ENCODE measurements at regions not wholly inside any gene's neighbourhood (a gene's known extent, or its start where the extent isn't known, plus 50 kb on each side); places are given as distances from the start of the nearest gene placed in this dataset.

- DNase-seq, result no peak
These were observed 184.9 kb upstream of the NSMCE3 start for GRCh38 chr15:29454506-29454905.

DNA sequence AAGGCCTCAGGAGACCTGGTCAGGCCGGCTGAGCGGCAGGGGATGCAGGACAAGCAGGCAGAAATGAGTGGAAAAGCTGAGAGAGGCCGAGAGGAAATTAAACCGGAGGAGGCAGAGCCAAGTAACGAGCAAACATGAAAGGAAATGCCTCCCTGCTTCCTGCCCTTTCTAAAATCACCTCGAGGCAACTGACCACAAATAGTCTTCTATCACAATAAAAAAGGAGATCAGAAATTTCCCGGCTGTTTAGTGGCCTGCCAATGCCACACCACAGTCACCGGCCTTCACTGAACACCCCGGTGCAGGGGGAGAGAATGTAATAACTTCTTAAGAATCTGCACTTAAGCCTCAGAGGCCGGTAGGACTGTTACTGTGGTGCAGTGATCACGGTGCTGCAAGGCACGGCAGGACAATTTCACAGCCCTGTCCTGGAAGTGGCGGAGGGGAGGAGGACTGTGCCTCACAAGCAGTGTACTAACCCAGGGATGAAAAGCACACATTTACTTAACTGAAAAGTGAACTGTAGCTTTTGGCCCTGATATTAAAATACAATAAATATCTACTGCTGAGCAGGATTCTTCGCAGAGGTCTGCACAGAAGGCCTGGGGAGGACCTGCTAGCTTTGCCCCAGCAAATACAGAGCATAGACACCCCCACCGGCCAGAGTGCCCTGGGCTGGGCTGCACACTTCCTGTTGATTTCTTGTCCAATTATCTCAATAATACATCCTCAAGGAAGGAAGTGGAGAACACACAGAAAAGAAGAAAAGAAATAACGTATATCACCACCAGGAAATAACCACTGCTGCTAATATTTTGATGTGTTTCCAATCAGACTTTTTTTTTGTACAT, 183.5 kb upstream of the NSMCE3 start:
- no peak for DNase-seq

- DNase-seq, result no peak
These were observed 181.7 kb upstream of the NSMCE3 start for GRCh38 chr15:29451201-29451781.

- DNase-seq, result no peak
These were observed 179.5 kb upstream of the NSMCE3 start for GRCh38 chr15:29449136-29449535.

- no peak for DNase-seq
These were observed 178.7 kb upstream of the NSMCE3 start for GRCh38 chr15:29448320-29448719.

DNA sequence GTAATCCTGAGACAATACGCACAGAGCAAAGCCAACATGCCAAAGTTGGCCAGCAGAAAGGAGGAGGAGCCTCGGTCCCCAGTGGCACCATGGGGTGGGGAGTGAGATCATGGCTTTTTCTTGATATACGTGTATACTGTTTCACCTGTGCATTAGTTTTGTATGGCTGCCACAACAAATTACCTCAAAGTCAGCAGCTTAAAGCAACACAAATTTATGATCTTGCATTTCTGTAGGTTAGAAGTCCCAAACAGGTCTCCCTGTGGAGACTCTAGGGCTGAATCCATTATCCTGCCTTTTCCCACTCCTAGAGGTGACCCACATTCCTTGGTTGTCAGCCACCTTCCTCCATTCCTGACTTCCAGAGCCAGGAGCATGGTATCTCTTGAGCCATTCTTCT, 176.9 kb upstream of the NSMCE3 start:
- DNase-seq, result no peak

DNA sequence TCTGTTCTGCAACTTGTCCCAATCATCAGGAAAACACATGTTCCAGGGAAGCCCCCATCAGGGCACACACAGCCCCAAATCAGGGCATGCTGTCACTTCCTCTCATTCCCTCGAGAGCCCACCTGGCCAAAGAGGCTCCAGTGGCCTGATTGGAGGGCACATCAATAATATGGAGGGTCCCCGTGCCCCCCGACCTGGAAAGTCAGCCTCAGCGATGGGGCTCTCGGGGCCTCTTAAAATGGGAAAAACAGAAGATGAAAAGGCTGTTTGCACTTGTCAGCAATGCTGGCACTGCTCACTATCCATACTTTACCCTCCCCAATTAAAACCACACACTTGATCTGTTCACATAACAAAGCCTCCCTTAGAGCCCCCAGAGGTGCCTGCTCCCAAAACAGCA, 172.9 kb upstream of the NSMCE3 start:
- DNase-seq, result no peak

DNA sequence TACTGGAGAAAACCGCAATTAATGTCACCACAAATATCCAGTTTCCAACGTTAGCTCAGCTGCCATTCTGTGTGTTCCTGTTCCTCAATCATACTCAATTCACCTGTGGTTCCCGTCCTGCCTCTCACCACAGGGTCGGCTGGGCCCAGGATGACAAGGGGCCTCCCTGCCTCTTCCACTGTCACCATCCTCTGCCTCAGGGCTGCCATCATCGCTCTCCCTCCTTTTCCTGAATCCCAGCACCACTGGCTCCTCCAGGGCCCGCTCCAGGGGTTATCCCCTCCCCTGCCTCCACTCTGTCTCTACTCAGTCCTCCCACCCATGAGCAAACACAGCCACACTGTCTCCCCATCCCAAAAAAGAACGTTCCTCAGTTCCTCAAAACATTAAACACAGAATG, 170.9 kb upstream of the NSMCE3 start:
- DNase-seq, result no peak

- DNase-seq, result no peak
These were observed 169.1 kb upstream of the NSMCE3 start for GRCh38 chr15:29438703-29439055.

DNA sequence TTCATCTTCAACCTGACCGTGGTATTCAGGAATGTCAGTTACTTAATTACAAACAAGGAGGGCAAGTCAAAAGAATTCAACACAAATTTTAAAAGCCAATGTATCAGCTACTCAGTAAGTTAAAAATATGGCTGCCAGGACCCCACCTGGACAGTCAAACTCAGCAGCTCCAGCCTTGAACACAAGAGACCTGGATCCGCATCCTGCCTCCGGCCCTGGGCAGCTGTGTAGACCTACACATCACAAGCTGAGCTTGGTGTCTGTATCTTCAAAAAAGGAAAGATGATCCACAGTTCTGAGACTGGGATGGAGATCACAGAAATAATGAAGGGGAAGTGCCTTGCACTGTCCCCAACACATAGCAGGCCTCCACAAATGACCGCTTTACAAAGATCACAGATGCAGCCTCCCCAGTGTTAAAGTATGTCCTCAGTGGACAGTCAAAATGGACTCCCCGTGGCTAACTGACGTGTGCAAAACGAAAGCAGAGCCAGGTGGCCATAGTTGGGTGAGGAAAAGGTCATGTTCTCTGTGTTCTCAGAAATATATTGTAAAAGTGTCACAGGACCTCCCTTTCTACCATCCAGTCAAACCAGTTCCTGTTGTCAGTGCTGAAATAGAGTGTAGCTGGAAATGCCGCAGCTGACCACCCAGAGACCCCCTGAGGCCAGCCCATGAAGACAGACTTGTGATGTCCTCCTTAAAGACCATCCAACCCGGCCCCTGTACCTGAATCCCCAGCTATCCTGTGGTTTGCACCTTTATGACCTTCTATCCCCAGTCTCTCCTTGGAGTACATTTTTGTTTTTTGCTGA, 168.5 kb upstream of the NSMCE3 start:
- no peak for DNase-seq

DNA sequence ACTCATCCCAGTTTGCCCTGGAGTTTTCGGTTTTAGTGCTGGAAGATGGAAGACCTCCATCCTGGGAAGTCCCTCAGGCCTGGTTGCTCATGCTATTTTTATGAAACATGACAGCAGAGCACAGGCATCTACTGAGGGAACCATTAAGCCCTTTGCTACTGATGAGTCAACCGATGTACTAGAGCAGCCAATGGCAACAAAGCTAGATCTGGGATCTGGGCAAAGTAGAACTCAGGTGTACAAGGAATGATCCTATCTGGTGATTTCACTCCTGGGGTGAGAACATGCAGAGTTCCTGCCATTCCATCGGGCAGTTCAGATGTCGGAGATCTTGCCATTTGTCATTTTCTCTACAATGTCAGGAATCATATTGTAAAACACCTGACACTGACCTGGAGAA, 166.2 kb upstream of the NSMCE3 start:
- DNase-seq, result no peak

DNA sequence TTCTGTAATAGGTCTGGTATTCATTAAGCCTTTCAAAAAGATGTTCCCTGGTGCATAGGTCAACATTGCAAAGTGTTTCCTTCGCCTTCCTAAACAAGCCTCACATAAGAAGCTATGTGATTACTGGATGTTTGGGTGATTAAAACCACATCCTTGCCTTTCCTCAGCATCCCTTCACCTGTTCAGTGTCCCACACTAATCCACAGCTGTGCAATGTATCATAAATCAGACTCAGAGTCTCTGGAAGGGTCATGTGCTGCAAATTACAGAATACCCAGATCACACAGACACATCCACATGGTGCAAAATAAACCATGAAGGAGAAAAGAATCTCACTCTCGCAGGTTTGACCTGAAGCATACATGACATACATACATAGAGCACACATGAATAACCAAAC, 164.7 kb upstream of the NSMCE3 start:
- no peak for DNase-seq

DNA sequence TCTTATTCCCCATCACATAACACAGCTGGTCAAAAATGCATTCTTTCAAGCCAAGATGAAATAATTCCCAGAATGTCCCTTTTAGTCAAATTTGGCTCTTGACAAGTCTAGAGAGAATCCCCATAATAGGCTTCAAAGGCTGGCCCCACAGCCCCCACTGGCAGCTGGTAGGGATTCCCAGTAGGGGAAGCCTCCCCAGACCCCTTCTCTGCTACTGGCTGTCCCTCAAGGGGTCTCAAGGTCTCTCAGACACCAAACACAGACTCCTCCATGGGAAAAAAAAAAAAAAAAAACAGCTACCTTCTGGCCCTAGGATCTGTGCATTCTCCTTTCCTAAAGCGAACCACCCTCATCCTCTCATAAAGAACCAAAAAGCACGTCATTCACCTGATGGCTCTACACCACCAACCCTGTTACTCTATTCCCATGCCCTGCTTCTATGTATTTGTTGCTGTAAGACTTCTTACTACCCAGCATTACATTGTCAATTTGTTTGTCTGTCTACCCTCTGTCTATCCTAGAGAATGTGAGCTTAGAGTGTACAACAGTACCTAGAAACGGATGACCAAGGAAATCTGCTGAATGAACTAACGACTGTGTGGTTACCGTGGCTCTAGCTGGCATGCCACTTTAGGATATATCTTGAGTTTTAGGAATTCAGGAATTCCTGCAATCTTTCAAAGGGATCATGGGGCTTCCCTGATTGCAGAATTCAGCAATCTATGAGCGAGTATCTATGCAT, 164.1 kb upstream of the NSMCE3 start:
- no peak for DNase-seq

DNA sequence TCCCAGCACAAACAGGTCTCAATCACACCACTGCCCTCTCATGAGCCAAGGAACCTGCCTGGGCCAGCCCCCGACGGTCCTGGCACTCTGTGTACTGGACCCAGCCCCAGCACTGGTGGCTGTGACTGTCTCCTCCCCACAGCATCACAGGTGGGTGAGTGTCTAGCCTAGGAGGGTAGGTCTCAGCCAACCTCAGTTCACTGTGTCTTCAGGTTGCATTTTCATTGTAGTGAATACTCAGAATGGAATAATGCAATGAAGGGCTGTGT, 163.4 kb upstream of the NSMCE3 start:
- DNase-seq, result no peak

GRCh38 chr15:29432191-29433049, 162.8 kb upstream of the NSMCE3 start:
- no peak for DNase-seq

DNA sequence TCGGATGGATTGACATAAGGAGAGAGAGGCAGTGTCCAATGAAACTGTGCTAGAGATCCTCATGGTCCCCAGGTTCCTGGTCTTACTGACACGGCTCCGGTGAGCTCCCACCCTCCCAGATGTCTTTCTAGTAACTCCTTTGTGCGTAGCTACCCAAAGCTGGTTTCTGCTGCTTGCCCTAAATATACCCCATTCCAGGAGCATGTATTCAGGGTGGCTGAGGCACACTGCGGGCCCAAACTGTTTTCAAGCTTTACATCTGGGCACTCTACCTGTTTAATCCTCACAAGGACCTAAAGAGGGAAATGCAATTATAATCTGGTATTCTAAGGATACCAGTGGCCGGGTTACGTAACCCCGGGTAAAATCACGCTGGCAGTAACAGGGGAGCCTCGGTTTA, 161.2 kb upstream of the NSMCE3 start:
- no peak for DNase-seq

- DNase-seq, result no peak
These were observed 160.5 kb upstream of the NSMCE3 start for GRCh38 chr15:29430124-29430523.

DNA sequence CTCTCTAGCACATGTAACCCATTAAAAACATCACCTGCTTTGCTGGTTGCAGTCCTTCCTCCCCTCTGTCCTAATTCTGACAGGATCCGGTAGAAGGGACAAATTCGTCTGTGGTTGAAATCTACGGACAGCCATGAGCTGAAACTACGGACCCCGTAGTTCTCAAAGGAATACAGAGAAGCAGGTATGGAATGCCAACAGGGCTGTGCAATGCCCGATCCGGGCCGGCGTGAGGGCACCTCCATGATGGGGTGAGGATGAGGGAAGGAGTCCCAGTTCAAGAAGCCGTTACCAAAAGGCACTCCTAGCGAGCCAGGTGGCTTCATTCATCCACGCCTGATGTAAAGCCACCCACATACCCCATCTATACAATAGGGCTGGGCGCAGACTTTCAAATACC, 160.0 kb upstream of the NSMCE3 start:
- DNase-seq, result no peak

DNA sequence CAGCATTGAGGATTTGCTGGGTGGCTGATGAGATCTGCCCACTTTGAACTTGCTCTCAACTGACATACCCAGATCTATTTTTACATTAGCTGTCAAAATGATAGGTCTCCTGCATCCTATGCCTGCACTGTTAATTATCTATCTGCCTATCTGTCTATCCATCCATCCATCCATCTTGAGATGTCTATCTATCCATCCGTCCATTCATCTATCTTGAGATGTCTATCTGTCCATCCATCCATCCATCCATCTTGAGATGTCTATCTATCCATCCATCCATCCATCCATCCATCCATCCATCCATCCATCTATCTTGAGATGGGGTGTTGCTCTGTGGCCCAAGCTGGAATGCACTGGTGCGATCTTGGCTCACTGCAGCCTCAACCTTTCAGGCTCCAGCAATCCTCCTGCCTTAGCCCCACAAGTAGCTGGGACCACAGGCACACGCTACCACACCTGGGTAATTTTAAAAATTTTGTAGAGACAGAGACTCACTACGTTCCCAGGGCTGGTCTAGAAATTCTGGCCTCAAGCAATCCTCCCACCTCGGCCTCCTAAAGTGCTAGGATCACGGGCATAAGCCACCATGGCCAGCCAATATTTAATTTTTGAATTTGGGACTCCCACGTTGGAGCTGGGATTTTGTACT, 159.4 kb upstream of the NSMCE3 start:
- DNase-seq, result no peak

GRCh38 chr15:29425864-29426263, 156.2 kb upstream of the NSMCE3 start:
- DNase-seq, result no peak

GRCh38 chr15:29424118-29424517, 154.5 kb upstream of the NSMCE3 start:
- DNase-seq, result no peak

GRCh38 chr15:29422606-29423005, 153.0 kb upstream of the NSMCE3 start:
- DNase-seq, result no peak

Measured in stimulated activated CD4-positive, alpha-beta T cell treated with anti-CD3 and anti-CD28 coated beads, Interleukin-12 subunit alpha, Interleukin-12 subunit beta, amount 100 ng/mL, for 4 hours (primary cell).